Fibroblast of skin of back (primary cell): ENCODE measurements at regions not wholly inside any gene's neighbourhood (a gene's known extent, or its start where the extent isn't known, plus 50 kb on each side); places are given as distances from the start of the nearest gene placed in this dataset.
"Not testable (repeated sequence)": the region's sequence is repeated elsewhere in the genome, so short reads cannot be mapped to it uniquely, and the experiment has no call there.

Experiments
- DNase-seq: peaks from one replicate; pipeline ENCODE4 v3.0.0-alpha.2; 2013

DNA sequence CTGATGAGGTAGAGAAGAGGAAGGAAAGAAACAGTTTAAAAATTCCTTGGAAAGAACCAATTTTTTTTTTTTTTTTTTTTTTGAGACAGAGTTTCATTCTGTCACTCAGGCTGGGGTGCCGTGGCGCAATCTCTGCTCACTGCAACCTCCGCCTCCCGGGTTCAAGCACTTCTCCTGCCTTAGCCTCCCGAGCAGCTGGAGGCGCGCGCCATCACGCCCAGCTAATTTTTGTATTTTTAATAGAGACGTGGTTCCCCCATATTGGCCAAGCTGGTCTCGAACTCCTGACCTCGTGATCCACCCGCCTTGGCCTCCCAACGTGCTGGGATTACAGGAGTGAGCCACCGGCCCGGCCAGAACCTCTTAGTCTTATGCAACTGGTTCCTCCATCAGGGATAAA is 951.6 kb upstream of the CNTN5 start:
- not testable (repeated sequence) for DNase-seq

DNA sequence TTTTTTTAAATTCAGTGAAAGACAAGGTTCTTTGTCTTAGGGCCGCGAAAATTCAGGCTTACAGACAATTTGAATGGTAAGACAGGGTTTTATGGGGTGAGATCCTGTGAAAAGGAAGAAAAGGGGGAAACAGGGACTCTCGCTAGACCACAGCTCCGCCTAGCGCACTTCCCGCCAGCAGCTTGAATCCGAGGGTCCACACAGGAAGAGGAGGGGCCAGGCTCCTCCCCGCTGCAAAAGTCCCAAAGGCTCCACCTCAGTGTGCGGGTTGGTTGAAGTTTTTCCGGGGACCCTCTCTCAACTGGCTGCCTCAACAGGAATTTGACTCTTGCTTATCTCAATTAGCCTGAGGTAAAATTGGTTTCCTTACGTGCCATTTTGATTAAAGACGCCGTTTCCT is 950.9 kb upstream of the CNTN5 start:
- DNase-seq: no peak

DNA sequence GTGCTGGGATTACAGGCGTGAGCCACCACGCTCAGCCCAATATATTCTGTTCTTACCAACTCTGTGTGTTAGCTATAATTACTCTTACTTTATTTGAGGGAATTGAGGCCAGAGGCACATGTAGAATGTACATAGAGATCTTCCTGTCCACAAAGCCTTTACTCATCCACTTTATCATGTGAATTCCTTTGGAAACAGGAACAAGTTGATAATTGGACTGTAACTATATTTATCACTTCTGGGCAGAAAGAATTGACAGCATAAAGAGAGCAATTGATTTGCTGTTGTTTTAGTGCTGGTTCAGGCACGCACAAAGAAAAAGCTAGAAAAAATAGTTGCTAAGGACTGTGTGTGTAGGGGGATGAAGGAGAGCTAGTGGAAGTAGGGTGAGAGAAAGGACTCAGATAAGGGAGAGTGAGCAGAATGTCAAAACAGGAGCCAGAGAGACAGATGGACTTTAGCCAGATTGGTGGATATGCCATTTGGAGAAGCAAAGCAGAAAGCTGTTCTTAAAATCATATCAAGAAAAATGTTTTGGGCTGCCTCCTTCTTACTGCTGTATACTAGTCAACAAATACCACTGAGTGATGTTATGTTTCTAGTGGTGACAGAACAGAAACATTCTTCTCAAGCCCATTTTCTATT is 929.8 kb upstream of the CNTN5 start:
- DNase-seq: no peak

DNA sequence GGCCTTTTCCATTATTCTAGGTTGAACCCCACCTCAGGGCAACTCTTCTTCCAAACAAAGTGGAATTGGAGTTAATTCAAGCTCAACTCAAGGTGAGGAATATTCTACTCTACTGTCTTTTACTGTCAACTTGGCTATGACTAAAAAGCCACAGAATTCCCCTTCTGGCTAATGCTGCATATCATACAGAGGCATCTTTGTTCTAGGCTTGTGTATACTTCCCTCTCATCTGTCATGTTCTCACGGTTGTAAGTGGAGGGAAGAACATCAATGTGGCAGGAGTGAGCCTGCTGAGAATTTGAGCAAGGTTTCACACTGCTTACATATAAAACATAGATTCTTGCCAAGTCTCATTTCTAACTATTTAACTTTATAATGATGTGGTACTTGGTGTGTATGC is 921.4 kb upstream of the CNTN5 start:
- DNase-seq: no peak

DNA sequence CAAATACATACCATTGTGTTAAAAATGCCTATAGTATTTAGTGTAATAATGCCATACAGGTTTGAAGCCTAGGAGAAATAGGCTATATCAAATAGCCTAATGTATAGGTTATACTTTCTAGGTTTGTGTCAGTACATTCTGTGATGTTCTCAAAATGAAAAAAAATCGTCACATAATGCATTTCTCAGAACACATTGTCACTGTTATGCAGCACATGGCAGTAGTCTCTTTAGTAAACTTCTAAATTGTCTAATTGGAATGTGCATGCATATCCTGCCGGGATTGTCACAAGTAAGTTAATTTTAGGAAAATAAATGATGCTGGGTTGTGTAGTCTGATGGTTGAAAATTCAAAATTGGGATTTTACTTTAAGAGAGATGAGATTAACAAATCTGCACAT is 920.1 kb upstream of the CNTN5 start:
- no peak for DNase-seq

DNA sequence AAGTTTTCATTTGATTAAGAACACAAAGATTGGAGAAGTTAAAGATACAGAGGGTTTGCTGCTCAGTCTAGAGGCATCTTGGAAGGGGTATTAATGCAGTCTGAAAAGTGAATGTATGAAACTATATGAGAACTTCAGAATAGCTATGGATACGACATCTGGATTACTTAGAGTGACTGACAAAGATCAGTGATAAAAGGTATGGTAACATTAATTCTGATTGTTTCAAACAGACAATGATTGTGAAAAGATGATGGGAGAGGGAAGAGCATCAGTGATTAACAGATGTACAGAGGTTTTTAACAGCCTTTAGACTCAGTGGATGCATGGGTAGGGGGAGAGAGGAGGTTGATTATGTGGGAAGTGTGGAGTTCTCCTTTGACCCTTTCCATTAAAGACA is 919.4 kb upstream of the CNTN5 start:
- DNase-seq: no peak

DNA sequence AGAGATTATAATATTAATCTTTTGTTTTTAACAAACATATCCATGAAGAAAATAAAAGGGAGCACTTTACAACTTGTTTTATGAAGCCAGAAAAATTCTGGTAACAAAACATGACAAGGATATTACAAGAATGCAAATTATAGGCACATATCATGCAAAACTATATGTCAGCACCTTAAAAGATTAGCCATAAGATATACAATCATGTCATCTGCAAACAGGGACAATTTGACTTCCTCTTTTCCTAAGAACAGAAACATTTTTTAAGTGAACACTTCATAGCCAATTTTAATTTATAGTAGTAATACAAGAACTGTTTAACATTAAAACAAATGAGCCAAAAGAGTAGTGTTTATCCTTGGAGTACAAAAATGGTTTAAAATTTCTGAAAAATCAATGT is 916.5 kb upstream of the CNTN5 start:
- no peak for DNase-seq

DNA sequence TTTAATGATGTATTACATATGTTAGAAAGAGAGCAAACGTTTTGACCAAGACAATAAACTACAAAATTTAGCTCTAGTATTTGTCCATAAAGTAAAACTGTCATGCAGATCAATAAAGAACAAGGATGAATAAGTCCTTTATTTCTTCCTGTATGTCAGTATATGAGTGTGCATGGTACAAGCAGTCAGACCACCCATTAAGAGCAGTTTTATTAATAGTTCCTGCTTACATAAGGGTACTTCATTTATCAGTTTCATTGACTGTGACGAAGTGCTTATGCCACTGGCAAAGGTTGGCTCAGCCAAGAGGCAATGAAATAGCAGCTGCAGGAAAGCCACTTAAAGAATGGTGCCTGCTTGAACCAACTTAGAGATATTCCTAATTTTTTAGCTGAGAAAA is 913.0 kb upstream of the CNTN5 start:
- DNase-seq: no peak

DNA sequence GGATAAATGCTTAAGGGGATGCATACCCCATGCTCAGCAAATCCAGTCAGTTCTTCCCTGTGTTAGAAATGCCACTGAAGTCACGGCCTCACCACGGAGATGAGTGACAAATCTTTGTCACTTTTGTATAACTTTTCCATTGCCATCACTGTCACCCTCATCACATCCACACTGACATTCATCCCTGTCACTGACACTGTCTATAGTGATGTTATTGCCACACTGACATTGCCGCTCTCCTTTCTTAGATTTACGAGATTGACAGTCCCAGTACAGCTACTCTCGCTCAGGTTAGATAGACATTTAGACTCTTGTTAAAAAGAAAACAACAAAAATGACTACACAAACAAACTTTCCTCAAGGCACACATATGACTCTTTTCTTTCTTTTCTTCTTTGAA is 910.7 kb upstream of the CNTN5 start:
- no peak for DNase-seq

DNA sequence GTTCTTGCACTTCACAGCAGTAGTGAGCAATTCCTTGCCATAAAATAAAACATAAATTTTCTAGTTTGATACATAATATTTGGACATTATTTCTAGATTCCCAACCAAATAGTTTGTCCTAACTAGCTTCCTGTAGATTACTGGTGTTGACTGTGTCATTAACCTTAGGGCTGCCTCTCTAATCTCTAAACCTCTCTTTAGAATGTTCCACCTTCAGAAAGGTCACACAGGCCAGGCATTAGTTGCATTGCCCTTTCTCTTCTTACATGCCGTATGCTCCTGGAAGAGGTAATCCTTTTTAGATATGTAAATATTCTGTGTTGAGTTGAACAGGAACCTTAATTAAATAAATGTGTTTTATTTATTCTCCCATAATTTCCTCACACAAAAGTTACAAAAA is 904.9 kb upstream of the CNTN5 start:
- DNase-seq: no peak

DNA sequence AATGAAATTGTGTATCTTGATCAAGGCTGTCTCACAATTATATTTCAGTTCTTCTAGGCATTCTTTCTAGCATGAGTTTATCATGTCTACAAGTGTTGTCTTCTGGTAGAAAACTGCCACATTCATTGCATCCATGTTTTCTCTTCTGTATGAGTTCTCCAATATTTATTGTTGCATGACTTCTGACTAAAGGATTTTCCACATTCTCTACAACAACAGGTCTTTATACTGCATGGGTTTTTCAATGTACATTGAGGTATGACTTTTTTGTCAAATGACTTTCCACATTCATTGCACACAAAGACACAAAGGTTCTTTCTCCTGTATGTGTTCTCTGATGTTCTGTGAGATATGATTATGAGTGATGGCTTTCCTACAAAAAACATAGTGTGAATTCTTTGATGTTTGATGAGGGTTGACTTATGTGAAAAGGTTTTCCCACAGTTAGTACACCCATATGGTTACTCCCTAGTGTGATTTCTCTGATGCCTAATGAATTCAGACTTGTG is 890.6 kb upstream of the CNTN5 start:
- no peak for DNase-seq

DNA sequence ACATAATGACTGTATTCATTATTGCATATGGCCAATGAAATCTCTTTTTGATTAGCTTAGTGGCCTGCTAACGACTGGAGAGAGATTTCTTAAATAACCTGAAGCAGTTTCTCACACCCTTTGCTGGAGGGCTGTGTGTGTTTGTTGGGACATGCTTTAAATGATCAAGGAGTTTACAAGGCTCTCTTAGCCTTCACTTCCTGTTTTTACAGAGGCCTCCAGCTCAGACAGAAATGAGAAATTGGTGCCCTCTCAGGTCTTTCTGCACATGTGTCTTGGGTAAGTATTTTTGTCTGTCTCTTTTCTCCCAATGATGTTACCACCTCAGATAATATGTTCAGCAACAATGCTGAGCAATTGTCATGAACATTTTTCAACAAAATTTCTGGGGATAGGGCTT is 884.4 kb upstream of the CNTN5 start:
- DNase-seq: no peak

DNA sequence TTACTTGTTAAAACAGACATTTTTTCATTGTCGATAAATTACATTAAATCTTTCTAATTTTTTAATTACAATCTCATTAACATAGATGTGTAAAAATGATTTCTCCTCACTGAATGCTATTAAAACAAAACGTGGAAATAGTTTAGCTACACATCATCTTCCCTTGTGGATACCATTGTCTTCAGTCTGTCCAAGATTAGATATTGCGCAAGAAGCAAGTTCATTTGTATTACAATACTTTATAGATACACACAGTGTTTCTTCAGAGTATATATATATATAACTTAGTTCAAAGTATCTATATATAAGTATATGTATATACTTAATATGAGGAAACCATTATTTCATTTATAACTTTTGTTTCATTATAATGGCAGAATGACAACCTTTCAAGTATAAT is 883.3 kb upstream of the CNTN5 start:
- no peak for DNase-seq

DNA sequence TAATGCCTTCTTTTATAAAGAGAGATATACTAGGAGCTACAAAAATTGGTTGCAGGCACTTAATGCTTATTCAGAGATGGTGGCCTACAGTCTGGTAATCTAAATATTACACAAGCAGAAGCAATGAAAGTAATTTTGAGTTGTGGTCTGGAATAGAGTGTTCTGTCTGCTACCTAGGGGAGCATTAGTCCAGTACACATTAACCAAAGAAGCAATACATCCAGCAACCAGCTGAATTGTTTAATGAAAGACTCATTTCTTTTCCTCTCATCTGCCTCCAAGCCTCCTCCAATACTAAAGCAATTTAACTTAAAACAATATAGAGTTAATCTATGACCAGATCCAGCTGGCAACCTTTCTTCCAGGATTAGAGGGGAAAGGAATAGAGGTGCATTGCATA is 877.1 kb upstream of the CNTN5 start:
- no peak for DNase-seq

DNA sequence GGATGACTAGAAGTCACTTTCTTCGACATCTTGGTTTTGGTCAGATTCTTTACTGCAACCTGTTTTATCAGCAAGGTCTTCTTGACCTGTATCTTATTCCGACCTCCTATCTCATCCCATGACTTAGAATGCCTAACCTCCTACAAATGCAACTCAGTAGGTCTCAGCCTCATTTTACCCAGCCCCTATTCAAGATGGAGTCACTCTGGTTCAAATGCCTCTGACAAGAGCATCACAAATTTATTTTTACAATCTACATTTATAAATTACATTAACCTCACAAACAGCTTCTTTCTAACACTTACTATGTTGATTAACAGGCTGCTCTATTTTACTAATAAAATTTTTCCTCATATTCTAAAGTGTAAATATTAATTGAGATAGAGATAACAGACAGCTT is 867.0 kb upstream of the CNTN5 start:
- DNase-seq: no peak

DNA sequence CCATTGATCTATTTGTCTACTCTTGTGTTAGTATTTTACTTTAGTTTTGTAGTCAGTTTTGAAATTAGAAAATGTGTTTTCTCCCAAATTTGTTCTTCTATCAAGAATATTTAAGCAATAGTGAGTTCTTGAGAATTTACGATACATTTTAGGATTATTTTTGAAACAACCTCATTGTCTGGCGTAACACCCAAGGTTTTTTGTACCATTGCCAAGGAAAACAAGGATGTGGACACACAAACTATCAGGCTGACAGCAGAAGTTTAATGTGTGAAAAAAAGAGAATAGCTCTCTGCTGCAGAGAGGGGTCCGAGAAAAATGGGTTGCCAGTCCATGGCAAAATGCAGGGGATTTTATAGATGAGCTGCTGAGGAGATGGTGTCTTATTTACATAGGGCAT is 865.1 kb upstream of the CNTN5 start:
- peak; percentile 1 for DNase-seq

DNA sequence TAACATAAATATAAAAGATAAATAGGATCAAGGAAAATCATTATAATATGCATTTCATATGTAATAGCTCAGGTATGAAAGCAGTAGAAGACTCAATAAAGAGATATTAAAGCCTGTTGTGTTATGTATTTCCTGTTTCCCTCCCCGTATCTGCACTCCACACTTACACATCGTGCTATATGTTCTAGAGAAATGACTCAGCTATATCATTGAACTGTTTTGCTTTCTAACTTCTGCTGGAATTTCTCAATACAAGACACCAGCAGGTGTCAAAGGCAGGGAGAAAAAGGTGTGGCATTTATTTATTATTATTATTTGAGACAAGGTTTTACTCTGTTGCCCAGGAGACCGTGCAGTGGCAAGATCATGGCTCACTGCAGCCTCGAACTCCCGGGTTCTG is 842.8 kb upstream of the CNTN5 start:
- DNase-seq: no peak

DNA sequence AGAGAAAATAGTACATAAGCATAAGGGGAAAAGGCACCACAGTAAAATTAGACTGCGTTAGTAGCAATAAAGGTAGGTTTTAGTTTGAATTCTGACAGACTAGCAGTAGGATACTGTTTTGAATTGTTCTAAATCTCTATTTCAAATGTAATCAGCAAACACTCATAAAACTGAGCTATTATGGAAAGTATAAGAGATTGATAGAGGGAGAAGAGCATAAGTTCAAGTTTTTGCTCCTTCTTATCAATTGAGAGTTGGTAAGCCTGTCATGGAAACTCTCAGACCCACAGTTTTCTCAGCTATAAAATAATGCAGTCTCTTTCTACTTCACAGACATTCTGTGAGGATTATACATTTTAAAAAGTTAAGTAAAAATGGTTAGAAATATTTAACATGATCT is 840.2 kb upstream of the CNTN5 start:
- no peak for DNase-seq

DNA sequence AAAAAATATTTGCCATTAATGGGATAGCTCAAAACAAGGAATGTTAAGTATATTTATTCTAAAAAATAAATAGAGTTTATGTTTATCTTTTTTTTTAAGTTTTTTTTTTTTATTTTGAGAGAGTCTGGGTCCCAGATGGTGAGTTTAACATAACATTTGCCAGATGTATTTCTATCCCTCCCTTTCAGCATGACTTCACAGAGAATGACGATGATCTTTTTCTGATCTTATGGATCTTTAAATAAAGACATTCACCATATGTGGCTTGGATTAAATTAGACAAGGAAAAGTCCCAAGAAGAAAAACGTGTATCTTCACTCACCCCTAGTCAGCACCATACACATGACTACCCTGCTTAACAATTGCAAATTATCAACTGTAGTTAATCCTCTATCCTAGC is 839.8 kb upstream of the CNTN5 start:
- DNase-seq: no peak

DNA sequence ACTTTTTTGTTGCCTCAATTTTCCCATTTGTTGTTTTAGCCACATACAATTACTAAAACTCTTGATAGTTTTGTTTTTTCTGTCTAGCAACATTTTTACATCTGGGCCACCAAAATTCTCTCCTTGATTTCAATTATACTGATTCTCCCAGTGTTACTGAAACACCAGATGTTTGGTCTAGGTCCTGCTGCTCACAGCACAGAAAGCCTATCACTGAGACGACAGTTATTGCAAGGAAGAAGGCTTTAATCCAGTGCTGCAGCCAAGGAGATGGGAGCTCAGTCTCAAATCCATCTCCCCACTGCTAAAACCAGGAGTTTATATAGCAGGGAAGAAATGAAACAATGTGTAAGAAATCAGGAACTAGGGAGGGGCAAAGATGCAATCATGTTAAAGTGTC is 837.7 kb upstream of the CNTN5 start:
- no peak for DNase-seq

DNA sequence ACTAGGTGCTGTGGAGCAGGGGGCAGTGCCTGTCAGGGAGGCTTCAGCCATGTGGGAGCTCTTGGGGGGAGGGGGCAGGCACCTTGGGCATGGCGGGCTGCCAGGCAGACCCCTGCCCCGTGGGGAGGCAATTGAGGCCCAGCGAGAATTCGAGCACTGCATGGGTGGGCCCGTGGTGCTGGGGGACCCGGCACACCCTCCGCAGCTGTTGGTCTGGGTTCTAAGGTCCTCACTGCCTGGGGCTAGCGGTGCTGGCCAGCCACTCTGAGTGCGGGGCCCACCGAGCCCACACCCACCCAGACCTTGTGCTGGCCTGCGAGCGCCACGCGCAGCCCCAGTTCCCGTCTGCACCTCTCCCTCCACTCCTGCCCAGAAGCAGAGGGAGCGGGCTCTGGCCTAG is 835.5 kb upstream of the CNTN5 start:
- no peak for DNase-seq

DNA sequence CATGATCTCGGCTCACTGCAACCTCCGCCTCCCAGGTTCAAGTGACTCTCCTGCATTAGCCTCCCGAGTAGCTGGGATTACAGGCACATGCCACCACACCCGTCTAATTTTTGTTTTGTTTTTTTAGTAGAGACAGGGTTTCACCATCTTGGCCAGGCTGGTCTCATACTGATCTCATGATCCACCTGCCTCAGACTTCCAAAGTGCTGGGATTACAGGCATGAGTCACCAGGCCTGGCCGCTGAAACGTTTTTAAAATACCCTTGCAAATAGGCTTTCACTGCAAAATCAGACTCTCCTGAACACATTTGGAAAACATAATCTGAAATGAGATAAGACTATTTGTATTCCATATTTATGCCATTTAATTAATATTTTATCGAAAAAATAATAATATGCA is 826.1 kb upstream of the CNTN5 start:
- DNase-seq: peak; percentile 3

DNA sequence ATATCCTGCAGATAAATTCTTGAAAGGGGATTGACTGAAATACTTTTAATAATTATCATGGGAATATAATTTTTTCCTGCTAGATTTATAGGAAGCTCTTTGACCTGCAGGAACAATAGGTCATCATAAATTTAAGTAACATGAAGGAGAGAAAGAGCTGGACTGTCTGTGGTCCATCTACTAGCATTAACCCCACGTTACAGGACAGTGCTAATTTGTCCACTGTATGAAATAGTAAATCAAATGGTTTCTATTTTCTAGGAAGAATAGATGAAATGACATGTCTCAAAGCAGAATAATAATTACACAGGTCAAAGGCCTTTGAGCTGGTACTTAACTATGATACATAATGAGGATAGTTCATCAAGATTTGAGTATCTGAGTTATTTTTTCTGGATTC is 825.4 kb upstream of the CNTN5 start:
- DNase-seq: no peak

DNA sequence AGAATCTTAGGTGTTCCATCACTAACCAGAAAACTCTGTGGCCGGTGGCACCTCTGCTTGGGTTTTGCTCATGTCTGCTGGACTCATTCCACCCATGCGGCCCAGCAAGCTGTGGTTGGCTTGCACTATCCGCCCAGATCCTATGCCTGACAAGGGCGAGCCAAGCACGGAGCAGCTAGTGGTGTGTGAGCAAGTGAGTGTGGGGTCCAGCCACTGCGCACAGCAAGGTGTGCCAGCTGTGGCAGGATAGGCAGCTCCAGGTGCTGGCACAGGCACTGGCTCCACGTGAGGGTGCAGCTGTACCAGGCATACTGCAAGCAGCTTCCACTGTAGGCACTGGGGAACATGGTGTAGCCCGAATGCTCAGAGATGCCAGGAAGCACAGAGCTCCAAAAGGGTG is 813.7 kb upstream of the CNTN5 start:
- no peak for DNase-seq

DNA sequence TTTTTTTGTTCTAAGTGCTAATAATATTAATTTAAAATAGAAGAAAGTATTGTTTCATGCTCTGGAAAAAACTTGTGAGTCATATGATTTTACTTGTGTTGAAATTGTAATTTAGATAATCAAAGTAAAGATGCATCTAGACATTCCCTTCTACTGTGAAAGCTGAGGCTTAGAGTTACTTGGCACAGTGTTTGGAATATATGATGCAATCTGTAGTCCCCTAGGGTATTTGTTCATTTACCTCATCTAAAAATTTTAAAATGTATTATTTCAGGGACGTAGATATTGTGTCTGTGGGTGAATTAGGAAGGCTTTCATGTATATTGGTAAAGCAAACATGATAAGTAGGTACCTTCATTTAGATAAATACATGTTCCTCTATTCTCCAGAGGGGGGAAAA is 793.5 kb upstream of the CNTN5 start:
- DNase-seq: peak; percentile 1
